Liver (tissue), 3 donors: ENCODE measurements at regions not wholly inside any gene's neighbourhood (a gene's known extent, or its start where the extent isn't known, plus 50 kb on each side); places are given as distances from the start of the nearest gene placed in this dataset.

Source experiments
- EGR1 ChIP-seq, 2 donors: IDR thresholded peaks; 2 replicates each; pipeline ENCODE4 v1.6.1; 2016 to 2018; ENCODE audit warnings: antibody characterized with exemption in 2 of 2, low read depth in 2 of 2
- FOXA1 ChIP-seq: IDR thresholded peaks from 2 replicates; pipeline ENCODE4 v1.6.1; 2016; ENCODE audit warnings: antibody characterized with exemption
- HNF4A ChIP-seq, 2 donors: conservative IDR thresholded peaks; 2 replicates each; pipeline ENCODE4 v1.6.1; 2016; ENCODE audit warnings: antibody characterized with exemption in 2 of 2, mild to moderate bottlenecking in 2 of 2
- JUND ChIP-seq, 2 donors: IDR thresholded peaks; 2 replicates each; pipeline ENCODE4 v1.6.1; 2016; ENCODE audit warnings: antibody characterized with exemption in 2 of 2
- RAD21 ChIP-seq, 2 donors: IDR thresholded peaks; 2 replicates each; pipeline ENCODE4 v1.6.1; 2016; ENCODE audit warnings: antibody characterized with exemption in 2 of 2, mild to moderate bottlenecking in 2 of 2
- TF ChIP-seq, protein P1 (sequence below): IDR thresholded peaks from 2 replicates; pipeline ENCODE4 v1.6.1; 2016; ENCODE audit warnings: antibody characterized with exemption
- TF ChIP-seq, protein P2 (sequence below): fragments of 150-350 bp; IDR thresholded peaks from 2 replicates; pipeline ENCODE4 v1.5.1; 2017; ENCODE audit warnings: improper control_type of control experiment, low read depth, low read length; ENCODE audit not compliant: missing input control
- TF ChIP-seq, protein P3 (sequence below): IDR thresholded peaks from 2 replicates; pipeline ENCODE4 v1.6.1; 2016; ENCODE audit warnings: antibody characterized with exemption
- TF ChIP-seq, protein P4 (sequence below): IDR thresholded peaks from 2 replicates; pipeline ENCODE4 v1.6.1; 2016; ENCODE audit warnings: antibody characterized with exemption, mild to moderate bottlenecking
- donor health status: healthy.
- donor health status: healthy.

DNA sequence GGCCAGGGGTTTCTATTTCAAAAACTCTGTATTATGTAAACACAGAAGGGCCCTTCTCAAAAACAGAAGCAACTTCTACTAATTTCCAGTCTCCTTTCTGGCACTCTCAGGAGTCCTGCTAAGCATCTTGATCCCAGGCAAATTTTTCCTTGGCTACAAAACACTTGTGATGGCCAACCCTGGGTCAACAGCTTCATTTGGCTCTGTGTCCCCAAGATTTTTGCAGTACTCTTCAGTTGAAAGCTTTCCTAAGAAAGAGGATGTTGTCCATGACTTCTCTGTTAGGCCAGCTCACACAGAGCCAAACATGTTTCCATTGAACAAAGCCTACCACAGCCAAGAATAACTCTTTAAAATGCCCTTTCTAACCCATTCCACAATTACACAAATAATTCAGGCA lies 99.0 kb upstream of the EGR2 start:
- TF ChIP-seq, protein P1, sequence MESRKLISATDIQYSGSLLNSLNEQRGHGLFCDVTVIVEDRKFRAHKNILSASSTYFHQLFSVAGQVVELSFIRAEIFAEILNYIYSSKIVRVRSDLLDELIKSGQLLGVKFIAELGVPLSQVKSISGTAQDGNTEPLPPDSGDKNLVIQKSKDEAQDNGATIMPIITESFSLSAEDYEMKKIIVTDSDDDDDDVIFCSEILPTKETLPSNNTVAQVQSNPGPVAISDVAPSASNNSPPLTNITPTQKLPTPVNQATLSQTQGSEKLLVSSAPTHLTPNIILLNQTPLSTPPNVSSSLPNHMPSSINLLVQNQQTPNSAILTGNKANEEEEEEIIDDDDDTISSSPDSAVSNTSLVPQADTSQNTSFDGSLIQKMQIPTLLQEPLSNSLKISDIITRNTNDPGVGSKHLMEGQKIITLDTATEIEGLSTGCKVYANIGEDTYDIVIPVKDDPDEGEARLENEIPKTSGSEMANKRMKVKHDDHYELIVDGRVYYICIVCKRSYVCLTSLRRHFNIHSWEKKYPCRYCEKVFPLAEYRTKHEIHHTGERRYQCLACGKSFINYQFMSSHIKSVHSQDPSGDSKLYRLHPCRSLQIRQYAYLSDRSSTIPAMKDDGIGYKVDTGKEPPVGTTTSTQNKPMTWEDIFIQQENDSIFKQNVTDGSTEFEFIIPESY, result no peak
- TF ChIP-seq RAD21 (IDR thresholded peaks at IDR 0.05) (no peak), JUND (IDR thresholded peaks at IDR 0.05) (no peak), EGR1 (IDR thresholded peaks at IDR 0.05; ENCODE audit: low read depth in 2 of 2) (no peak), FOXA1 (no peak), HNF4A (conservative IDR thresholded peaks at IDR 0.05) (no peak)
- TF ChIP-seq, protein P2, sequence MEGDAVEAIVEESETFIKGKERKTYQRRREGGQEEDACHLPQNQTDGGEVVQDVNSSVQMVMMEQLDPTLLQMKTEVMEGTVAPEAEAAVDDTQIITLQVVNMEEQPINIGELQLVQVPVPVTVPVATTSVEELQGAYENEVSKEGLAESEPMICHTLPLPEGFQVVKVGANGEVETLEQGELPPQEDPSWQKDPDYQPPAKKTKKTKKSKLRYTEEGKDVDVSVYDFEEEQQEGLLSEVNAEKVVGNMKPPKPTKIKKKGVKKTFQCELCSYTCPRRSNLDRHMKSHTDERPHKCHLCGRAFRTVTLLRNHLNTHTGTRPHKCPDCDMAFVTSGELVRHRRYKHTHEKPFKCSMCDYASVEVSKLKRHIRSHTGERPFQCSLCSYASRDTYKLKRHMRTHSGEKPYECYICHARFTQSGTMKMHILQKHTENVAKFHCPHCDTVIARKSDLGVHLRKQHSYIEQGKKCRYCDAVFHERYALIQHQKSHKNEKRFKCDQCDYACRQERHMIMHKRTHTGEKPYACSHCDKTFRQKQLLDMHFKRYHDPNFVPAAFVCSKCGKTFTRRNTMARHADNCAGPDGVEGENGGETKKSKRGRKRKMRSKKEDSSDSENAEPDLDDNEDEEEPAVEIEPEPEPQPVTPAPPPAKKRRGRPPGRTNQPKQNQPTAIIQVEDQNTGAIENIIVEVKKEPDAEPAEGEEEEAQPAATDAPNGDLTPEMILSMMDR, result no peak
- TF ChIP-seq, protein P3, sequence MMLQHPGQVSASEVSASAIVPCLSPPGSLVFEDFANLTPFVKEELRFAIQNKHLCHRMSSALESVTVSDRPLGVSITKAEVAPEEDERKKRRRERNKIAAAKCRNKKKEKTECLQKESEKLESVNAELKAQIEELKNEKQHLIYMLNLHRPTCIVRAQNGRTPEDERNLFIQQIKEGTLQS, result no peak
- TF ChIP-seq, protein P4, sequence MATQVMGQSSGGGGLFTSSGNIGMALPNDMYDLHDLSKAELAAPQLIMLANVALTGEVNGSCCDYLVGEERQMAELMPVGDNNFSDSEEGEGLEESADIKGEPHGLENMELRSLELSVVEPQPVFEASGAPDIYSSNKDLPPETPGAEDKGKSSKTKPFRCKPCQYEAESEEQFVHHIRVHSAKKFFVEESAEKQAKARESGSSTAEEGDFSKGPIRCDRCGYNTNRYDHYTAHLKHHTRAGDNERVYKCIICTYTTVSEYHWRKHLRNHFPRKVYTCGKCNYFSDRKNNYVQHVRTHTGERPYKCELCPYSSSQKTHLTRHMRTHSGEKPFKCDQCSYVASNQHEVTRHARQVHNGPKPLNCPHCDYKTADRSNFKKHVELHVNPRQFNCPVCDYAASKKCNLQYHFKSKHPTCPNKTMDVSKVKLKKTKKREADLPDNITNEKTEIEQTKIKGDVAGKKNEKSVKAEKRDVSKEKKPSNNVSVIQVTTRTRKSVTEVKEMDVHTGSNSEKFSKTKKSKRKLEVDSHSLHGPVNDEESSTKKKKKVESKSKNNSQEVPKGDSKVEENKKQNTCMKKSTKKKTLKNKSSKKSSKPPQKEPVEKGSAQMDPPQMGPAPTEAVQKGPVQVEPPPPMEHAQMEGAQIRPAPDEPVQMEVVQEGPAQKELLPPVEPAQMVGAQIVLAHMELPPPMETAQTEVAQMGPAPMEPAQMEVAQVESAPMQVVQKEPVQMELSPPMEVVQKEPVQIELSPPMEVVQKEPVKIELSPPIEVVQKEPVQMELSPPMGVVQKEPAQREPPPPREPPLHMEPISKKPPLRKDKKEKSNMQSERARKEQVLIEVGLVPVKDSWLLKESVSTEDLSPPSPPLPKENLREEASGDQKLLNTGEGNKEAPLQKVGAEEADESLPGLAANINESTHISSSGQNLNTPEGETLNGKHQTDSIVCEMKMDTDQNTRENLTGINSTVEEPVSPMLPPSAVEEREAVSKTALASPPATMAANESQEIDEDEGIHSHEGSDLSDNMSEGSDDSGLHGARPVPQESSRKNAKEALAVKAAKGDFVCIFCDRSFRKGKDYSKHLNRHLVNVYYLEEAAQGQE, result no peak
